Neural cell (in vitro differentiated cells): ENCODE measurements at regions not wholly inside any gene's neighbourhood (a gene's known extent, or its start where the extent isn't known, plus 50 kb on each side); places are given as distances from the start of the nearest gene placed in this dataset.

Experiments
- EP300 ChIP-seq: fragments of 450-650 bp; conservative IDR thresholded peaks from 2 replicates; pipeline ENCODE4 v1.6.1; 2014; ENCODE audit warnings: antibody characterized with exemption, mild to moderate bottlenecking, moderate library complexity; ENCODE audit not compliant: poor library complexity, severe bottlenecking
- EZH2 ChIP-seq: fragments of 200-600, 300-800 bp; shearing (Covaris generic), sonication (generic); IDR thresholded peaks from 2 replicates; pipeline ENCODE4 v1.6.1; 2014; ENCODE audit warnings: antibody characterized with exemption, low read length, borderline replicate concordance, mild to moderate bottlenecking; ENCODE audit not compliant: insufficient read depth, poor library complexity, severe bottlenecking
- MXI1 ChIP-seq: fragments of 450-650 bp; conservative IDR thresholded peaks from 2 replicates; pipeline ENCODE4 v1.6.1; 2014; ENCODE audit warnings: antibody characterized with exemption, mild to moderate bottlenecking; ENCODE audit not compliant: poor library complexity, severe bottlenecking
- POLR2AphosphoS5 ChIP-seq: IDR thresholded peaks from 2 replicates; pipeline ENCODE4 v1.6.1; 2012
- RAD21 ChIP-seq: fragments of 450-650 bp; conservative IDR thresholded peaks from 2 replicates; pipeline ENCODE4 v1.6.1; 2014; ENCODE audit warnings: antibody characterized with exemption, mild to moderate bottlenecking, moderate library complexity
- TAF1 ChIP-seq: IDR thresholded peaks from 2 replicates; pipeline ENCODE4 v1.6.1; 2012; ENCODE audit warnings: low read depth
- TF ChIP-seq, protein P1 (sequence below): fragments of 450-650 bp; IDR thresholded peaks from 2 replicates; pipeline ENCODE4 v1.5.1; 2014; ENCODE audit warnings: antibody characterized with exemption, mild to moderate bottlenecking, moderate library complexity; ENCODE audit not compliant: poor library complexity, severe bottlenecking
- TF ChIP-seq, protein P2 (sequence below): IDR thresholded peaks from 2 replicates; pipeline ENCODE4 v1.6.1; 2012; ENCODE audit warnings: borderline replicate concordance

DNA sequence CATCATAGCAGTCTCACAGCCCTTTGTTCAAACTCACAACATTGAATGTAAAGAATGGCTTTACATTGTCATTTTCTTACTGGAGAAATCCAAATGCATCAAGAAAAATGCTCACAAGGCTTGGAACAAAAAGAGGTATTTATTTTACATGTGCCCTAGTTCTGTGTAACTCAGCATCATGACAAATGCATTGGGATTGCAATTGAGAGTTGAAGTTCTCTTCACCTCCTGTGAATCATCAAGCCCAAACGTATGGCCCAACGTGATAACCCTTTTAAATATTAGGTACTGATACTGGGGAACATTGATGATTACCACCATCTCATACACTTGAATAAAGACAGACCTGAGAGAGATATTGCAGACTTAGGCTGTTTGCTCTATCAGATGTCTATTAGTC lies 61.6 kb downstream of the GASK1B start:
- TF ChIP-seq, protein P1, sequence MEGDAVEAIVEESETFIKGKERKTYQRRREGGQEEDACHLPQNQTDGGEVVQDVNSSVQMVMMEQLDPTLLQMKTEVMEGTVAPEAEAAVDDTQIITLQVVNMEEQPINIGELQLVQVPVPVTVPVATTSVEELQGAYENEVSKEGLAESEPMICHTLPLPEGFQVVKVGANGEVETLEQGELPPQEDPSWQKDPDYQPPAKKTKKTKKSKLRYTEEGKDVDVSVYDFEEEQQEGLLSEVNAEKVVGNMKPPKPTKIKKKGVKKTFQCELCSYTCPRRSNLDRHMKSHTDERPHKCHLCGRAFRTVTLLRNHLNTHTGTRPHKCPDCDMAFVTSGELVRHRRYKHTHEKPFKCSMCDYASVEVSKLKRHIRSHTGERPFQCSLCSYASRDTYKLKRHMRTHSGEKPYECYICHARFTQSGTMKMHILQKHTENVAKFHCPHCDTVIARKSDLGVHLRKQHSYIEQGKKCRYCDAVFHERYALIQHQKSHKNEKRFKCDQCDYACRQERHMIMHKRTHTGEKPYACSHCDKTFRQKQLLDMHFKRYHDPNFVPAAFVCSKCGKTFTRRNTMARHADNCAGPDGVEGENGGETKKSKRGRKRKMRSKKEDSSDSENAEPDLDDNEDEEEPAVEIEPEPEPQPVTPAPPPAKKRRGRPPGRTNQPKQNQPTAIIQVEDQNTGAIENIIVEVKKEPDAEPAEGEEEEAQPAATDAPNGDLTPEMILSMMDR = no peak
- TF ChIP-seq, protein P2, sequence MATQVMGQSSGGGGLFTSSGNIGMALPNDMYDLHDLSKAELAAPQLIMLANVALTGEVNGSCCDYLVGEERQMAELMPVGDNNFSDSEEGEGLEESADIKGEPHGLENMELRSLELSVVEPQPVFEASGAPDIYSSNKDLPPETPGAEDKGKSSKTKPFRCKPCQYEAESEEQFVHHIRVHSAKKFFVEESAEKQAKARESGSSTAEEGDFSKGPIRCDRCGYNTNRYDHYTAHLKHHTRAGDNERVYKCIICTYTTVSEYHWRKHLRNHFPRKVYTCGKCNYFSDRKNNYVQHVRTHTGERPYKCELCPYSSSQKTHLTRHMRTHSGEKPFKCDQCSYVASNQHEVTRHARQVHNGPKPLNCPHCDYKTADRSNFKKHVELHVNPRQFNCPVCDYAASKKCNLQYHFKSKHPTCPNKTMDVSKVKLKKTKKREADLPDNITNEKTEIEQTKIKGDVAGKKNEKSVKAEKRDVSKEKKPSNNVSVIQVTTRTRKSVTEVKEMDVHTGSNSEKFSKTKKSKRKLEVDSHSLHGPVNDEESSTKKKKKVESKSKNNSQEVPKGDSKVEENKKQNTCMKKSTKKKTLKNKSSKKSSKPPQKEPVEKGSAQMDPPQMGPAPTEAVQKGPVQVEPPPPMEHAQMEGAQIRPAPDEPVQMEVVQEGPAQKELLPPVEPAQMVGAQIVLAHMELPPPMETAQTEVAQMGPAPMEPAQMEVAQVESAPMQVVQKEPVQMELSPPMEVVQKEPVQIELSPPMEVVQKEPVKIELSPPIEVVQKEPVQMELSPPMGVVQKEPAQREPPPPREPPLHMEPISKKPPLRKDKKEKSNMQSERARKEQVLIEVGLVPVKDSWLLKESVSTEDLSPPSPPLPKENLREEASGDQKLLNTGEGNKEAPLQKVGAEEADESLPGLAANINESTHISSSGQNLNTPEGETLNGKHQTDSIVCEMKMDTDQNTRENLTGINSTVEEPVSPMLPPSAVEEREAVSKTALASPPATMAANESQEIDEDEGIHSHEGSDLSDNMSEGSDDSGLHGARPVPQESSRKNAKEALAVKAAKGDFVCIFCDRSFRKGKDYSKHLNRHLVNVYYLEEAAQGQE = no peak
- no peak for TF ChIP-seq MXI1
- TF ChIP-seq POLR2AphosphoS5 = no peak
- no peak for TF ChIP-seq EP300
- no peak for TF ChIP-seq TAF1
- no peak for TF ChIP-seq EZH2
- TF ChIP-seq RAD21 = no peak
